HG02840 (cell line): ENCODE measurements at regions not wholly inside any gene's neighbourhood (a gene's known extent, or its start where the extent isn't known, plus 50 kb on each side); places are given as distances from the start of the nearest gene placed in this dataset.

ENCODE experiments used
- ATAC-seq: cut with Tn5 transposase; IDR thresholded peaks from one replicate; pipeline ENCODE4 v1.9.1; 2021; ENCODE audit warnings: mild to moderate bottlenecking, moderate library complexity, moderate number of reproducible peaks; ENCODE audit not compliant: unreplicated experiment, low FRiP score

- ATAC-seq = no peak
Observed at GRCh38 chr4:165763640-165764039, 109.4 kb upstream of the TLL1 start.

GRCh38 chr4:165765053-165765452 is 108.0 kb upstream of the TLL1 start:
- ATAC-seq = no peak

- no peak for ATAC-seq
Observed at GRCh38 chr4:165766018-165766417, 107.0 kb upstream of the TLL1 start.

- no peak for ATAC-seq
Observed at GRCh38 chr4:165766976-165767375, 106.1 kb upstream of the TLL1 start.

GRCh38 chr4:165767671-165768070 is 105.4 kb upstream of the TLL1 start:
- no peak for ATAC-seq

- ATAC-seq = no peak
Observed at GRCh38 chr4:165768281-165768680, 104.8 kb upstream of the TLL1 start.

GRCh38 chr4:165774326-165774725 is 98.7 kb upstream of the TLL1 start:
- ATAC-seq = no peak

GRCh38 chr4:165779950-165780670 is 92.9 kb upstream of the TLL1 start:
- no peak for ATAC-seq

- no peak for ATAC-seq
Observed at GRCh38 chr4:165780735-165781134, 92.3 kb upstream of the TLL1 start.

- no peak for ATAC-seq
Observed at GRCh38 chr4:165782623-165783022, 90.4 kb upstream of the TLL1 start.

GRCh38 chr4:165783626-165784025 is 89.4 kb upstream of the TLL1 start:
- no peak for ATAC-seq

- ATAC-seq = no peak
Observed at GRCh38 chr4:165784672-165785071, 88.4 kb upstream of the TLL1 start.

GRCh38 chr4:165785337-165785736 is 87.7 kb upstream of the TLL1 start:
- ATAC-seq = no peak

- no peak for ATAC-seq
Observed at GRCh38 chr4:165787516-165788274, 85.3 kb upstream of the TLL1 start.

GRCh38 chr4:165788686-165789463 is 84.2 kb upstream of the TLL1 start:
- ATAC-seq = no peak

GRCh38 chr4:165793236-165793635 is 79.8 kb upstream of the TLL1 start:
- no peak for ATAC-seq

GRCh38 chr4:165794834-165795233 is 78.2 kb upstream of the TLL1 start:
- no peak for ATAC-seq

- ATAC-seq = no peak
Observed at GRCh38 chr4:165799384-165799815, 73.6 kb upstream of the TLL1 start.

- no peak for ATAC-seq
Observed at GRCh38 chr4:165802452-165802851, 70.6 kb upstream of the TLL1 start.

- no peak for ATAC-seq
Observed at GRCh38 chr4:165803005-165803404, 70.0 kb upstream of the TLL1 start.

- ATAC-seq = no peak
Observed at GRCh38 chr4:165805406-165805805, 67.6 kb upstream of the TLL1 start.
